ENCODE measurements at regions not wholly inside any gene's neighbourhood (a gene's known extent, or its start where the extent isn't known, plus 50 kb on each side); places are given as distances from the start of the nearest gene placed in this dataset.
A peak's percentile ranks its signal among the peaks of the same experiment; 100 is the strongest.

GRCh38 chr2:34646901-34647300 lies 1047.8 kb upstream of the FAM98A start:
- H3K4me1 ChIP-seq (ENCODE audit: control insufficient read depth in 5 of 5, insufficient read depth in 5 of 5, low read length in 5 of 5): no peaks in the 10 kb centered on the region
- no peak overlapping the region for H3K4me3 ChIP-seq
- DNase-seq: no peak
- no peak for TF ChIP-seq CTCF (IDR thresholded peaks at IDR 0.05; ENCODE audit: control extremely low read depth, extremely low read depth)
- no peaks in the 10 kb centered on the region for H3K36me3 ChIP-seq (ENCODE audit: control insufficient read depth in 4 of 4, insufficient read depth in 4 of 4, low read length in 4 of 4)
- no peak overlapping the region for H3K27ac ChIP-seq (ENCODE audit: low read depth in 1 of 2, low read length in 1 of 2)
- no peak overlapping the region for H3K9ac ChIP-seq (ENCODE audit: insufficient read depth in 1 of 2, low read length in 2 of 2)
- no peaks in the 10 kb centered on the region for H3K9me3 ChIP-seq (ENCODE audit: control insufficient read depth in 4 of 4, insufficient read depth in 3 of 4, low read length in 3 of 4)
- no peaks in the 10 kb centered on the region for H3K27me3 ChIP-seq (ENCODE audit: control insufficient read depth in 3 of 3, insufficient read depth in 3 of 3, low read length in 2 of 3)
- 94 to 98% methylated on average over 3 of the region's 3 CpGs for WGBS, 2 donors
- no peak for ATAC-seq (ENCODE audit: insufficient read depth, low FRiP score)

GRCh38 chr2:34632327-34632726 lies 1033.2 kb upstream of the FAM98A start:
- Histone ChIP-seq H3K27ac (ENCODE audit: low read depth in 1 of 2, low read length in 1 of 2) (no peak overlapping the region), H3K4me3 (no peak overlapping the region), H3K27me3 (ENCODE audit: control insufficient read depth in 3 of 3, insufficient read depth in 3 of 3, low read length in 2 of 3) (no peaks in the 10 kb centered on the region), H3K9ac (ENCODE audit: insufficient read depth in 1 of 2, low read length in 2 of 2) (no peak overlapping the region), H3K9me3 (ENCODE audit: control insufficient read depth in 4 of 4, insufficient read depth in 3 of 4, low read length in 3 of 4) (peaks cover 0 to 4% (median 0%) of the 10 kb centered on the region in 4 donors), H3K36me3 (ENCODE audit: control insufficient read depth in 4 of 4, insufficient read depth in 4 of 4, low read length in 4 of 4) (no peaks in the 10 kb centered on the region), H3K4me1 (ENCODE audit: control insufficient read depth in 5 of 5, insufficient read depth in 5 of 5, low read length in 5 of 5) (no peaks in the 10 kb centered on the region)
- WGBS, 2 donors: 90 to 98% methylated on average over 1 of the region's 1 CpG
- ATAC-seq (ENCODE audit: insufficient read depth, low FRiP score) (no peak), DNase-seq (no peak)
- TF ChIP-seq CTCF (IDR thresholded peaks at IDR 0.05; ENCODE audit: control extremely low read depth, extremely low read depth): no peak

GRCh38 chr2:34627003-34627402 lies 1027.9 kb upstream of the FAM98A start:
- WGBS, 2 donors: 40 to 56% methylated on average over 3 of the region's 3 CpGs
- TF ChIP-seq CTCF (IDR thresholded peaks at IDR 0.05; ENCODE audit: control extremely low read depth, extremely low read depth): no peak
- H3K4me3 ChIP-seq: no peak overlapping the region
- no peak overlapping the region for H3K9ac ChIP-seq (ENCODE audit: insufficient read depth in 1 of 2, low read length in 2 of 2)
- H3K27me3 ChIP-seq (ENCODE audit: control insufficient read depth in 3 of 3, insufficient read depth in 3 of 3, low read length in 2 of 3): no peaks in the 10 kb centered on the region
- peak in 2 of 3 donors; percentile 4 to 14 for DNase-seq
- ATAC-seq (ENCODE audit: insufficient read depth, low FRiP score): no peak
- peaks cover 0 to 4% (median 0%) of the 10 kb centered on the region in 4 donors for H3K9me3 ChIP-seq (ENCODE audit: control insufficient read depth in 4 of 4, insufficient read depth in 3 of 4, low read length in 3 of 4)
- H3K27ac ChIP-seq (ENCODE audit: low read depth in 1 of 2, low read length in 1 of 2): no peak overlapping the region
- H3K4me1 ChIP-seq (ENCODE audit: control insufficient read depth in 5 of 5, insufficient read depth in 5 of 5, low read length in 5 of 5): no peaks in the 10 kb centered on the region
- no peaks in the 10 kb centered on the region for H3K36me3 ChIP-seq (ENCODE audit: control insufficient read depth in 4 of 4, insufficient read depth in 4 of 4, low read length in 4 of 4)

- DNase-seq: no peak
- Histone ChIP-seq H3K27ac (ENCODE audit: low read depth in 1 of 2, low read length in 1 of 2) (no peak overlapping the region), H3K9ac (ENCODE audit: insufficient read depth in 1 of 2, low read length in 2 of 2) (no peak overlapping the region), H3K4me3 (no peak overlapping the region), H3K36me3 (ENCODE audit: control insufficient read depth in 4 of 4, insufficient read depth in 4 of 4, low read length in 4 of 4) (no peaks in the 10 kb centered on the region), H3K27me3 (ENCODE audit: control insufficient read depth in 3 of 3, insufficient read depth in 3 of 3, low read length in 2 of 3) (peaks cover 0 to 2% (median 0%) of the 10 kb centered on the region in 3 donors), H3K4me1 (ENCODE audit: control insufficient read depth in 5 of 5, insufficient read depth in 5 of 5, low read length in 5 of 5) (no peaks in the 10 kb centered on the region), H3K9me3 (ENCODE audit: control insufficient read depth in 4 of 4, insufficient read depth in 3 of 4, low read length in 3 of 4) (no peaks in the 10 kb centered on the region)
- WGBS, 2 donors: 87 to 90% methylated on average over 3 of the region's 4 CpGs
- TF ChIP-seq CTCF (IDR thresholded peaks at IDR 0.05; ENCODE audit: control extremely low read depth, extremely low read depth): no peak
- ATAC-seq (ENCODE audit: insufficient read depth, low FRiP score): no peak
These were observed 1005.1 kb upstream of the FAM98A start for GRCh38 chr2:34604164-34604563.

Measured in lung (tissue), 11 donors.